Endothelial cell of hepatic sinusoid (primary cell): ENCODE measurements at regions not wholly inside any gene's neighbourhood (a gene's known extent, or its start where the extent isn't known, plus 50 kb on each side); places are given as distances from the start of the nearest gene placed in this dataset.

Experiments used
- in situ Hi-C: cut with HindIII; loops from 2 replicates; pipeline ENCODE4 v1.10.0; 2017; ENCODE audit warnings: low sequenced_read_pairs

- in situ Hi-C loops: no loop called here
Observed at GRCh38 chr6:134472661-134473060, 154.7 kb upstream of the SGK1 start.

GRCh38 chr6:134472046-134472445, 154.1 kb upstream of the SGK1 start:
- in situ Hi-C loops: no loop called here

- in situ Hi-C loops: no loop called here
Observed at GRCh38 chr6:134470457-134470975, 152.6 kb upstream of the SGK1 start.

DNA sequence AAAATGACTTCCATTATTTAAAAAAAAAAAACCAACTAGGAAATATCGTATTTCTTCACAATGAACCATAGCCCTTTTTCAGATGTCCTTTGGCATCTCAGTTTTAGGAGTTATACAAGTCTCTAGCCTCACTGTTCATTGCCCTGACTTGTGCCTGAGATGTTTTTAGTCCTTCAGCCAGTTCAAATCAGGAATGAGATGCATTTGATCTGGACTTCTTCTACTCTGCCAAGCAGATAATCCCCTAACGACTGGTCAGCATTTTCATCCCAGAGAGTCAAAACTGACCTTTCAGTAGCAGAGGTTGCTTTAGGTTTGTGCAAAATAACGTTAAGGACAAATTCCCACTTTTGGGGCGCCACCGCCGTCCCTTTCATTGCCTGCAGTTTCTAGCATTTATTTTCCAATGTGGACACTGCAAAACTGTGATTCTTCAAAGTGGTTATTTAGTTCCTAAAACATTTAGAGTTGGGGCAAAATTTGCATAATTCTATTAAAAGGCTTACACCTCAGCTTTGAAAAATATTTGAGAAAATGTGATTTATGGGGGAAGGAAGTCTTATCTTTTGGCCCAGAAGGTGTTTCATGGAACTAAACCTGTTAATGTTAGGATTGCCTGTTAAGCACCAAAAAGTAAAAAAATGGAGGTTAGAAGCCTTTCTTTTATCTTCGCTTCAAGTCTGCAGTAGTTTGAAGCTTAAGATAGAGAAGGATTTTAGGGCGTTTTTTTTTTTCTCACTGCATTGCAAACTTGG, 152.0 kb upstream of the SGK1 start:
- in situ Hi-C loops: no loop called here

DNA sequence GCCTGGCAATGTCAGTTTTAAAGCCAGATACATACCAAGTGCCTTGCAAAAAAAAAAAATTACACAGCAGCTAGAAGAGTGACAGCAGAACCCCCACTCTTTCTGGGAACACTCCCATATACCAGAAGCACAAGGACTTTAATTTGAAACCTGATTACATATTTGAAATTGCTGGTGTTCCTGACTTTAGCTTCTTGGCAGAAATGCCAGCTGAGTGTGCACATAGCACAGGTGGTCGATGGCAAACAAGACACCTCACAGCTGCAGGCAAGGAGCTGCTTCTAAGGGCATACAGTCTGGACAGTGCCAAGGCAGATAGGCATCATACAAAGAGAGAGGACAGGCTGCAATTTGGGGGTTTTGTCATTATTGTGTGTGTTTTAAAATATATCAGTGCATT, 150.7 kb upstream of the SGK1 start:
- in situ Hi-C loops: no loop called here

GRCh38 chr6:134467620-134468019, 149.7 kb upstream of the SGK1 start:
- in situ Hi-C loops: no loop called here

DNA sequence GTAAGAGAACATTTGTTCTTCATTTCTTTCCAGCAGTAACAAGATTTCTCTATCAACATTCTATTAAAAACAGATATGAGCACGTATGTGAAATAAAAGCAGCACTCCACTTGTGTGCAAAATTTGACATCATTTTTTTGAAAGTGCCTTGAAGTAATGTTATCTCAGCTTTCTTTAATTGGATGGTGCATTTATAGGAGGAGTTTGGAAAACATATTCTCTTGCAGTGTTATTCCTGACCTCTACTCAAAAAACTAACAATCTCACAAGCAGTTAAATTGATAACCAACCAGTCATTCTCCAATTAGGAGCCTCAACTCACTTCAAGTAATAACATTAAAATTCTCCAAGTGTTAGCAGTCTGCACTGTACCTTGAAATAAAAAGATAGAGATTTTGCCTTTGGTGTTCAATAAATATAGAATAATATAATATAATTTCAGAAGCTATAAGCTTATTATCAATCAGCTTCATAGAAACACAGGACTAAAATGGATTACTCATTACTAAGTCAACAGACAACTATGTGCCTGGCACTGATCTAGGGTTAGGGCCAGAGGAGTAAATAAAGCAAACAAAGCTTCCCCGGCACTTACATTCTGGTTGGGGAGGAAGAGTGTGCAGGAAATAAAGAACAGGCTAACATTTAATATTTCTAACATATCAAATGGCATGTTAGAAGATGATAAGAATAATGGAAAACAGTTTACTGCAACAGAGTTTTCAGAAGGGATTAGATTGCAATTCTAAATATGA, 149.0 kb upstream of the SGK1 start:
- in situ Hi-C loops: no loop called here

GRCh38 chr6:134464690-134465411, 146.9 kb upstream of the SGK1 start:
- in situ Hi-C loops: no loop called here

- in situ Hi-C loops: no loop called here
Observed at GRCh38 chr6:134458857-134459657, 141.1 kb upstream of the SGK1 start.

- in situ Hi-C loops: no loop called here
Observed at GRCh38 chr6:134457941-134458340, 140.0 kb upstream of the SGK1 start.

GRCh38 chr6:134456226-134456625, 138.3 kb upstream of the SGK1 start:
- in situ Hi-C loops: no loop called here

DNA sequence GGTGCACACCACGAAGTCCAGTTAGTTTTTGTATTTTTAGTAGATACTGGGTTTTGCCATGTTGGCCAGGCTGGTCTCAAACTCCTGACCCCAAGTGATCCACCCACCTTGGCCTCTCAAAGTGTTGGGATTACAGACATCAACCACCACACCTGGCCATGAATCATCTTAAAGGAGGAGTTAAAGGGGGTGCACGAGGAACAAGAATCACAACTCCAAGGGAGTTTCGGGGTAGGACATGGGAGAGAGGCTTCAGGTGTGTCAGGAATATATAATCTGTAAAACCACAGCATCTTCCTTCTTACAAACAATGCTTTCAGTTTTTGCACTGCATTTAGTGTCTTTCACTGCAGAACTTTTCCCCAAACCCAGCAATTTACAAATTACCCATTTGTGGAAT, 137.4 kb upstream of the SGK1 start:
- in situ Hi-C loops: no loop called here

- in situ Hi-C loops: no loop called here
Observed at GRCh38 chr6:134454794-134455193, 136.9 kb upstream of the SGK1 start.

DNA sequence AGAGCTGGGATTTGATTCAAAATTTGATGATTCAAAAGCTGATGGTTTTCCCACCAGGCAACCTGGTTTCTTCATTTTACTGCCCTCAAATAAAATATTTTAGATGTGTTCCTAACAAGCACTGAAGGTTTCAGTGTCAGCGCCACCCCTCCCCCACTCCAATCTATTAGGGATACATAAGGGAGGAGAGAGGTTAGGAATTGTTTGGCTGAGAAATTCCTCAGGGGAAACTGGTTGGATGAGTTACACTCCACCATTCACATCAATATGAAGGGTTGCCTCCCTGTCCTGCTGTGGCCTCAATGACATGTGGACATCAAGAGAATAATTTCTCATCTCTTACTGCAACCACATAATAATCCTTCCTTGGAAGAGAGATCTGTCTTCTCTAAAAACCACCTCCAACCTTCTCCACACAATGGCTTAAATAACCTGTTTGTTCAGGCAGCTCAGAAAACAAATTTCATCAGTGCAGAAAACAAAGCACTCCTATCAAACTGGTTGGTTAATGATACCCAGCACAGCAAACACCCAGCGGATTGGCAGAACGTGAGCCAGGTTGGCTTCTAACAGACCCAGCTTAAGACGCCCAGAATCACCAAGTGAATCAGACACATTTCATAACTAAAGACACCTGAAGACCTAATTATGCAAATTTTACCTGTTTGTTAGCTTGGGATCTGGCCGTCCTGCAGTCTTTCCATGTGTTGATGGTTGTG, 136.0 kb upstream of the SGK1 start:
- in situ Hi-C loops: no loop called here

- in situ Hi-C loops: no loop called here
Observed at GRCh38 chr6:134452906-134453305, 135.0 kb upstream of the SGK1 start.

GRCh38 chr6:134451529-134451928, 133.6 kb upstream of the SGK1 start:
- in situ Hi-C loops: no loop called here

DNA sequence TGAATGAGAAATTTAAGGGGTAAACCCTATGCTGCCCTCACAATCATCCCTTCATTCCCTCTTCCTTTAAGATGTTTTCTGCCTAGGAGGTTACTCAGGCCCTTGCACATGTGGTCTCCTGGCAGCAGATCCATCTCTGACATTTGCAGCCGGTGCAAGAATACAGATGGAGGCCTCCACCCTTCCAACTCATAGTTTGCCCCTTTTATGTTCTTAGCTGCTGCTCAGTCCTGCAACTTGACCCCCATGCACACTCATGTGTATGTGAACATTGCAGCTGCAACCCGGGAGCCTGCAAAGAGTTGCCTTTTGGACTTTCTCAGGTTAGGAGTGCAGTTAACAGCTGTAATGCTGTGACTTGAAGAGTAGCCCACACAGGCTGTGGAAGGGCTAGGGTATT, 131.9 kb upstream of the SGK1 start:
- in situ Hi-C loops: no loop called here

- in situ Hi-C loops: no loop called here
Observed at GRCh38 chr6:134449004-134449403, 131.1 kb upstream of the SGK1 start.

DNA sequence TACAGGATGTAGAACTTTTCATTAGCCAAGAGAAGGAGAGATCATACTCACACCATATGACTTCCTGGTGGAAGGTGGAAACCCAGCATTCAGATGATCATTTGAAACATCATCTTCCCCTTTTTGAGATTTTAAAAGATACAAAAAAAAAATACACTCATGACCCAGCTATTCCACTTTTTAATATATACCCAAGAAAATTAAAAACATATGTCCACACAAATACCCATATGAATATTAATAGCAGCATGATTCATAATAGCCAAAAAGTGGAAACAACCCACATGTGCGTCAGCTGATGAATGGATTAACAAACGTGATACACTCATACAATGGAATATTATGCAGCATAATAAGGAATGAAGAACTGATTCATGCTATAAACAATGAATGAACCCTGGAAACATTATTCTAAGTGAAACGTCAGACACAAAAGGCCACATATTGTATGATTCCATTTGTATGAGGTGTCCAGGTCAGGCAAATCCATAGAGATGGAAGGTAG, 130.0 kb upstream of the SGK1 start:
- in situ Hi-C loops: no loop called here

DNA sequence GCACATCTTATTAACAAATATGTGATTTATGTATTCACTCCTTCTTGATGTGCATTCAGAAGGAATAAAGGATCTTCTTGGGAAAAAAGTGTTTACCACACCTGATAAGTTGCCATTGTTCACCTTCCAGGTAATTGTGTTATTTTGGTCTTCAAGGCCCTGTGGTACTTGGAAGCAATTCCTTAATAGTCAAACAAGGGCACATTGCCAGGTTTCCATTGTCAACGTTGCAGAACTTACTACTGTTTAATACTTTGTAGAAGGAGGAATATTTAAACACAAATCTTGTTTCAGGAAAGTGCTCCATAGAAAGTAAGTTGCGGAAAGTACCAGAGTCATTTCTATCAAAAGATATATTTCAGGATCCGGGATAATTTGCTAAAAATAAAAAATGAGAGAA, 129.5 kb upstream of the SGK1 start:
- in situ Hi-C loops: no loop called here
